Skin epidermis (tissue), 12 donors: ENCODE measurements at regions not wholly inside any gene's neighbourhood (a gene's known extent, or its start where the extent isn't known, plus 50 kb on each side); places are given as distances from the start of the nearest gene placed in this dataset.
"Not testable (repeated sequence)": the region's sequence is repeated elsewhere in the genome, so short reads cannot be mapped to it uniquely, and the experiment has no call there.

Source experiments
- H3K27ac ChIP-seq, 21 experiments: fragments of 200-600 bp; sonication (generic) in 11 of 21; one replicate each; pipeline ENCODE4 v1.5.0; 2020; ENCODE audit warnings: mild to moderate bottlenecking in 3 of 21, inconsistent platforms in 2 of 21, moderate library complexity in 2 of 21
- H3K4me3 ChIP-seq, 7 experiments: fragments of 200-600 bp; sonication (generic) in 2 of 7; one replicate each; pipeline ENCODE4 v1.5.0; 2020; ENCODE audit warnings: inconsistent platforms in 2 of 7, mild to moderate bottlenecking in 2 of 7, moderate library complexity in 1 of 7

- no peak overlapping the region for H3K27ac ChIP-seq
Measured at GRCh38 chr19:34089566-34089965, 82.7 kb upstream of the LSM14A start.

GRCh38 chr19:34094960-34095359, 77.3 kb upstream of the LSM14A start:
- no peak overlapping the region for H3K4me3 ChIP-seq
- no peak overlapping the region for H3K27ac ChIP-seq

More at GRCh38 chr19:34089566-34089965, 82.7 kb upstream of the LSM14A start:
- H3K4me3 ChIP-seq = no peak overlapping the region

- H3K4me3 ChIP-seq, H3K27ac ChIP-seq: not testable (repeated sequence)
Measured at GRCh38 chr19:34095411-34095810, 76.9 kb upstream of the LSM14A start.

GRCh38 chr19:34096020-34096915, 76.0 kb upstream of the LSM14A start:
- Histone ChIP-seq H3K4me3 (no peak overlapping the region), H3K27ac (no peak overlapping the region)

GRCh38 chr19:34104096-34104495, 68.2 kb upstream of the LSM14A start:
- no peak overlapping the region for H3K27ac ChIP-seq
- H3K4me3 ChIP-seq = no peak overlapping the region

GRCh38 chr19:34104557-34104956, 67.7 kb upstream of the LSM14A start:
- H3K4me3 ChIP-seq = no peak overlapping the region
- no peak overlapping the region for H3K27ac ChIP-seq

GRCh38 chr19:34109596-34109995, 62.7 kb upstream of the LSM14A start:
- no peak overlapping the region for H3K27ac ChIP-seq
- H3K4me3 ChIP-seq = no peak overlapping the region

GRCh38 chr19:34118879-34119748, 53.2 kb upstream of the LSM14A start:
- Histone ChIP-seq H3K4me3 (no peak overlapping the region), H3K27ac (no peak overlapping the region)

- H3K27ac ChIP-seq = no peak overlapping the region
Measured at GRCh38 chr19:34120141-34120540, 52.2 kb upstream of the LSM14A start.

GRCh38 chr19:34120846-34121639, 51.3 kb upstream of the LSM14A start:
- no peak overlapping the region for H3K4me3 ChIP-seq

More at GRCh38 chr19:34120141-34120540, 52.2 kb upstream of the LSM14A start:
- no peak overlapping the region for H3K4me3 ChIP-seq

More at GRCh38 chr19:34120846-34121639, 51.3 kb upstream of the LSM14A start:
- H3K27ac ChIP-seq = no peak overlapping the region
